ENCODE measurements at regions not wholly inside any gene's neighbourhood (a gene's known extent, or its start where the extent isn't known, plus 50 kb on each side); places are given as distances from the start of the nearest gene placed in this dataset.

DNA sequence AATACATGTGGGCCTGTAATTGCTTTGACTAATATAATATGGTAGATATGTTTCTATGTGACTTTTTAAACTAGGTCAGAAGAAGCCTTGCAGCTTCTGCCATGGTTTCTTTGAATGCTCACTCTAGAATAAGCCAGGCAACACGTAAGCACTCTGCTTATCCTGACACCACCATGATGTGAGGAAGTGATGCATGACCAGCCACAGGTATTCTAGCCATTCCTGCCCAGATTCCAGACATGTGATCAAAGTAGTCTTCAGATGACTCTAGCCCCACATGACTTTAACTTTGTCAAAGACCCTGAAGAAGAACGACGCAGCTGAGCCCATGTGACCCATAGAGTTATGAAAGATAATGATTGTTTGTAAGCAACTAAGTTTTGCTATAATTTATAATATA, 276.1 kb upstream of the NCAM1 start:
- no peak for DNase-seq (ENCODE audit: low spot score)
- Histone ChIP-seq H3K9me3 (ENCODE audit: control insufficient read depth in 4 of 4, low read length in 3 of 4) (peaks cover 0 to 3% (median 0%) of the 10 kb centered on the region in 4 donors), H3K9ac (ENCODE audit: low read depth in 1 of 2, low read length in 2 of 2) (no peak overlapping the region), H3K4me1 (ENCODE audit: control insufficient read depth in 4 of 4, insufficient read depth in 4 of 4, low read length in 3 of 4) (no peaks in the 10 kb centered on the region), H3K4me3 (ENCODE audit: low read depth in 1 of 3, low read length in 3 of 3) (no peak overlapping the region), H3K36me3 (ENCODE audit: control insufficient read depth in 4 of 4, insufficient read depth in 3 of 4, low read depth in 1 of 4, low read length in 3 of 4) (no peaks in the 10 kb centered on the region), H3K27me3 (ENCODE audit: control insufficient read depth in 4 of 4, insufficient read depth in 4 of 4, low read length in 3 of 4) (peaks cover 0 to 9% (median 0%) of the 10 kb centered on the region in 4 donors), H3K27ac (ENCODE audit: low read depth in 1 of 2, low read length in 2 of 2) (no peak overlapping the region)
- no peak for TF ChIP-seq NR2F2 (IDR thresholded peaks at IDR 0.05)
- TF ChIP-seq EGR1 (IDR thresholded peaks at IDR 0.05; ENCODE audit: low read depth in 2 of 2), result no peak
- no peak for TF ChIP-seq RAD21 (IDR thresholded peaks at IDR 0.05)
- no peak for TF ChIP-seq FOXA1 (IDR thresholded peaks at IDR 0.05)
- TF ChIP-seq, protein P1, sequence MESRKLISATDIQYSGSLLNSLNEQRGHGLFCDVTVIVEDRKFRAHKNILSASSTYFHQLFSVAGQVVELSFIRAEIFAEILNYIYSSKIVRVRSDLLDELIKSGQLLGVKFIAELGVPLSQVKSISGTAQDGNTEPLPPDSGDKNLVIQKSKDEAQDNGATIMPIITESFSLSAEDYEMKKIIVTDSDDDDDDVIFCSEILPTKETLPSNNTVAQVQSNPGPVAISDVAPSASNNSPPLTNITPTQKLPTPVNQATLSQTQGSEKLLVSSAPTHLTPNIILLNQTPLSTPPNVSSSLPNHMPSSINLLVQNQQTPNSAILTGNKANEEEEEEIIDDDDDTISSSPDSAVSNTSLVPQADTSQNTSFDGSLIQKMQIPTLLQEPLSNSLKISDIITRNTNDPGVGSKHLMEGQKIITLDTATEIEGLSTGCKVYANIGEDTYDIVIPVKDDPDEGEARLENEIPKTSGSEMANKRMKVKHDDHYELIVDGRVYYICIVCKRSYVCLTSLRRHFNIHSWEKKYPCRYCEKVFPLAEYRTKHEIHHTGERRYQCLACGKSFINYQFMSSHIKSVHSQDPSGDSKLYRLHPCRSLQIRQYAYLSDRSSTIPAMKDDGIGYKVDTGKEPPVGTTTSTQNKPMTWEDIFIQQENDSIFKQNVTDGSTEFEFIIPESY (IDR thresholded peaks at IDR 0.05), result no peak
- TF ChIP-seq, protein P2, sequence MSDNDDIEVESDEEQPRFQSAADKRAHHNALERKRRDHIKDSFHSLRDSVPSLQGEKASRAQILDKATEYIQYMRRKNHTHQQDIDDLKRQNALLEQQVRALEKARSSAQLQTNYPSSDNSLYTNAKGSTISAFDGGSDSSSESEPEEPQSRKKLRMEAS (IDR thresholded peaks at IDR 0.05), result no peak
- TF ChIP-seq SP1 (IDR thresholded peaks at IDR 0.05), result no peak
- no peak for TF ChIP-seq RXRA (IDR thresholded peaks at IDR 0.05)
- TF ChIP-seq TAF1 (conservative IDR thresholded peaks at IDR 0.05), result no peak
- WGBS, result 72% methylated on average over 3 of the region's 3 CpGs

DNA sequence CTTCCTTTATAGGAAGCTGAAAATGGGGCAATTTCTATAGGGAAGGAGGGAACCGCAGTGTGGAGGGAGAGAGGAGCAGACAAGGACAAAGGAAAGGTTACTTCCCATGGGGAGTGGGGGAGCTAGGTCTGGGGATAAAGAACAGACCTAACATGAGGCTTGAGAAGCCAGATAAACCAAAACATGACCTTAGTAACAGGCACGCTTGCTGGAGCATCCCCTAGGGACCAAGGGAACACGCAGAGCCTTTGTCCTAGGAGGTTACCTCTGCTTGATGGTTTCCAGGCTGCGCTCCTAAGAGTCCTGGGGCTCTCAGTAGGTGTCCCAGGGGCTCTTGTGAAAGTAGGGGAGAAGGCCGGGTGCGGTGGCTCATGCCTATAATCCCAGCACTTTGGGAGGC, 271.4 kb upstream of the NCAM1 start:
- Histone ChIP-seq H3K27ac (ENCODE audit: low read depth in 1 of 2, low read length in 2 of 2) (no peak overlapping the region), H3K36me3 (ENCODE audit: control insufficient read depth in 4 of 4, insufficient read depth in 3 of 4, low read depth in 1 of 4, low read length in 3 of 4) (no peaks in the 10 kb centered on the region), H3K4me3 (ENCODE audit: low read depth in 1 of 3, low read length in 3 of 3) (no peak overlapping the region), H3K4me1 (ENCODE audit: control insufficient read depth in 4 of 4, insufficient read depth in 4 of 4, low read length in 3 of 4) (no peaks in the 10 kb centered on the region), H3K9ac (ENCODE audit: low read depth in 1 of 2, low read length in 2 of 2) (no peak overlapping the region), H3K27me3 (ENCODE audit: control insufficient read depth in 4 of 4, insufficient read depth in 4 of 4, low read length in 3 of 4) (peaks cover 0 to 12% (median 2%) of the 10 kb centered on the region in 4 donors), H3K9me3 (ENCODE audit: control insufficient read depth in 4 of 4, low read length in 3 of 4) (peaks cover 0 to 2% (median 0%) of the 10 kb centered on the region in 4 donors)
- DNase-seq (ENCODE audit: low spot score), result no peak
- WGBS, result 88% methylated on average over 6 of the region's 6 CpGs
- TF ChIP-seq JUND (IDR thresholded peaks at IDR 0.05) (no peak), NR2F2 (IDR thresholded peaks at IDR 0.05) (no peak), FOXA2 (IDR thresholded peaks at IDR 0.05) (no peak), RXRA (IDR thresholded peaks at IDR 0.05) (no peak), FOXA1 (IDR thresholded peaks at IDR 0.05) (no peak), HNF4A (conservative IDR thresholded peaks at IDR 0.05) (no peak), SP1 (IDR thresholded peaks at IDR 0.05) (no peak), HNF4G (IDR thresholded peaks at IDR 0.05) (no peak), GABPA (IDR thresholded peaks at IDR 0.05 in 1 of 2, conservative IDR thresholded peaks at IDR 0.05 in 1 of 2) (no peak), RAD21 (IDR thresholded peaks at IDR 0.05) (no peak), TAF1 (conservative IDR thresholded peaks at IDR 0.05) (no peak)
- TF ChIP-seq, protein P2 (IDR thresholded peaks at IDR 0.05), result no peak
- TF ChIP-seq, protein P1 (IDR thresholded peaks at IDR 0.05), result no peak
- TF ChIP-seq, protein P3, sequence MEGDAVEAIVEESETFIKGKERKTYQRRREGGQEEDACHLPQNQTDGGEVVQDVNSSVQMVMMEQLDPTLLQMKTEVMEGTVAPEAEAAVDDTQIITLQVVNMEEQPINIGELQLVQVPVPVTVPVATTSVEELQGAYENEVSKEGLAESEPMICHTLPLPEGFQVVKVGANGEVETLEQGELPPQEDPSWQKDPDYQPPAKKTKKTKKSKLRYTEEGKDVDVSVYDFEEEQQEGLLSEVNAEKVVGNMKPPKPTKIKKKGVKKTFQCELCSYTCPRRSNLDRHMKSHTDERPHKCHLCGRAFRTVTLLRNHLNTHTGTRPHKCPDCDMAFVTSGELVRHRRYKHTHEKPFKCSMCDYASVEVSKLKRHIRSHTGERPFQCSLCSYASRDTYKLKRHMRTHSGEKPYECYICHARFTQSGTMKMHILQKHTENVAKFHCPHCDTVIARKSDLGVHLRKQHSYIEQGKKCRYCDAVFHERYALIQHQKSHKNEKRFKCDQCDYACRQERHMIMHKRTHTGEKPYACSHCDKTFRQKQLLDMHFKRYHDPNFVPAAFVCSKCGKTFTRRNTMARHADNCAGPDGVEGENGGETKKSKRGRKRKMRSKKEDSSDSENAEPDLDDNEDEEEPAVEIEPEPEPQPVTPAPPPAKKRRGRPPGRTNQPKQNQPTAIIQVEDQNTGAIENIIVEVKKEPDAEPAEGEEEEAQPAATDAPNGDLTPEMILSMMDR (IDR thresholded peaks at IDR 0.05; ENCODE audit: low read depth, low read length, missing input control), result no peak
- TF ChIP-seq, protein P4, sequence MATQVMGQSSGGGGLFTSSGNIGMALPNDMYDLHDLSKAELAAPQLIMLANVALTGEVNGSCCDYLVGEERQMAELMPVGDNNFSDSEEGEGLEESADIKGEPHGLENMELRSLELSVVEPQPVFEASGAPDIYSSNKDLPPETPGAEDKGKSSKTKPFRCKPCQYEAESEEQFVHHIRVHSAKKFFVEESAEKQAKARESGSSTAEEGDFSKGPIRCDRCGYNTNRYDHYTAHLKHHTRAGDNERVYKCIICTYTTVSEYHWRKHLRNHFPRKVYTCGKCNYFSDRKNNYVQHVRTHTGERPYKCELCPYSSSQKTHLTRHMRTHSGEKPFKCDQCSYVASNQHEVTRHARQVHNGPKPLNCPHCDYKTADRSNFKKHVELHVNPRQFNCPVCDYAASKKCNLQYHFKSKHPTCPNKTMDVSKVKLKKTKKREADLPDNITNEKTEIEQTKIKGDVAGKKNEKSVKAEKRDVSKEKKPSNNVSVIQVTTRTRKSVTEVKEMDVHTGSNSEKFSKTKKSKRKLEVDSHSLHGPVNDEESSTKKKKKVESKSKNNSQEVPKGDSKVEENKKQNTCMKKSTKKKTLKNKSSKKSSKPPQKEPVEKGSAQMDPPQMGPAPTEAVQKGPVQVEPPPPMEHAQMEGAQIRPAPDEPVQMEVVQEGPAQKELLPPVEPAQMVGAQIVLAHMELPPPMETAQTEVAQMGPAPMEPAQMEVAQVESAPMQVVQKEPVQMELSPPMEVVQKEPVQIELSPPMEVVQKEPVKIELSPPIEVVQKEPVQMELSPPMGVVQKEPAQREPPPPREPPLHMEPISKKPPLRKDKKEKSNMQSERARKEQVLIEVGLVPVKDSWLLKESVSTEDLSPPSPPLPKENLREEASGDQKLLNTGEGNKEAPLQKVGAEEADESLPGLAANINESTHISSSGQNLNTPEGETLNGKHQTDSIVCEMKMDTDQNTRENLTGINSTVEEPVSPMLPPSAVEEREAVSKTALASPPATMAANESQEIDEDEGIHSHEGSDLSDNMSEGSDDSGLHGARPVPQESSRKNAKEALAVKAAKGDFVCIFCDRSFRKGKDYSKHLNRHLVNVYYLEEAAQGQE (IDR thresholded peaks at IDR 0.05), result no peak

Data from liver (tissue), 8 donors.